Ascending aorta (tissue), 2 donors: ENCODE measurements at regions not wholly inside any gene's neighbourhood (a gene's known extent, or its start where the extent isn't known, plus 50 kb on each side); places are given as distances from the start of the nearest gene placed in this dataset.
A peak's percentile ranks its signal among the peaks of the same experiment; 100 is the strongest.

Experiments
- DNase-seq, 2 donors: peaks; one replicate each; pipeline ENCODE4 v3.0.0-alpha.2; 2019; ENCODE audit warnings: low spot score in 2 of 2
- H3K27ac ChIP-seq, 2 donors: fragments of 200-600 bp; sonication (generic); one replicate each; pipeline ENCODE4 v1.5.1; 2016 to 2017; ENCODE audit warnings: mild to moderate bottlenecking in 1 of 2
- H3K27me3 ChIP-seq: fragments of 200-600 bp; sonication (generic); one replicate; pipeline ENCODE4 v1.5.1; 2017
- H3K36me3 ChIP-seq, 2 donors: fragments of 200-600 bp; sonication (generic); one replicate each; pipeline ENCODE4 v1.5.1; 2016
- H3K4me1 ChIP-seq, 2 donors: fragments of 200-600 bp; sonication (generic); one replicate each; pipeline ENCODE4 v1.5.1; 2016 to 2017; ENCODE audit warnings: mild to moderate bottlenecking in 1 of 2
- H3K4me3 ChIP-seq, 2 donors: fragments of 200-600 bp; sonication (generic); one replicate each; pipeline ENCODE4 v1.5.1; 2016 to 2017; ENCODE audit warnings: mild to moderate bottlenecking in 1 of 2
- H3K9me3 ChIP-seq, 2 donors: fragments of 200-600 bp; sonication (generic); one replicate each; pipeline ENCODE4 v1.5.1; 2016
- intact Hi-C: fragments of 100-400 bp; cut with DNase I; formaldehyde crosslinking; loops from one replicate; pipeline ENCODE4 v1.15.1; 2023
- TF ChIP-seq, protein P1 (sequence below), 3 experiments: fragments of 200-600 bp in 2 of 3; fragments of 450-650 bp in 1 of 3; sonication (generic) in 2 of 3; IDR thresholded peaks; one replicate each; pipeline ENCODE4 v1.5.1; 2016 to 2019; ENCODE audit warnings: antibody characterized with exemption in 3 of 3, mild to moderate bottlenecking in 1 of 3, moderate library complexity in 1 of 3

DNA sequence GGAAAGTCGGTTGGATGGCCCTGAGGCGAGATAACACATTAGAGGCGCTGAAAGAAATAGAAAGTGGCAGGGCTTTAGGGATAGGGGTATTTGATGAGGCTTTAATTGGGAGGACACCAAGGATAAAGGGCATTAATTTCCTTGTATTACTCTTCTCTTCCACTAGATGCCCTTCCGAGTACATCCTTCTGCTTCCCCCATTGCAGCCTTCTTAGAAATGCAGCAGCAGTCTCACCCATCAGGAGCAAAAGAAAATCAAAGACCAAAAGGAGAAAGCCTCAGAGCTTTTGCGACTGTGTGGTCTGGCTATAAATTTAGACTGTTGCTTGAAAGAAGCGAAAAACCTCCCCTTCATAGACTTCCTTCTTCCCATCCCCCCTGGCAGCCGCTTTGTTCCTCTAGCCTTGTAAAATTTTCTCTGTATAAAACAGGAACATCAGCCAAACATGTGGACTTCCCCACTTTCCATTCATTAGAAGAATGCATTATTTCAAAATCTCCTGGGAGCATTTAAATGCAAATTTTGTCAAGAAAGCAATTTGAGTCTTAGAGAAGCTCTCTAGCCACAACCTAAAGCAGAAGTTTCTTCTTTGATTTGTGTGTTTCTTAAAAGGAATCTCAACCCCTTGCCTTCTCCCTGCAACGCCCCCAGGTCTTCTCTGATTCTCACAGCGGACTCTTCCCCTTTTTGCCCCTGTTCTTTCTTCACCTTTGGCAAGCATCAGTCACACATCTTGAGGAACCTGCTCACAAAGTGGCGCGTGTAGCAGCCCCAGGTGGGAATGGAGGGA lies 76.6 kb downstream of the NDUFS5 start:
- Histone ChIP-seq H3K4me3 (no peak overlapping the region), H3K27ac (no peak overlapping the region), H3K36me3 (no peaks in the 10 kb centered on the region), H3K9me3 (no peaks in the 10 kb centered on the region), H3K27me3 (no peaks in the 10 kb centered on the region), H3K4me1 (peaks cover 0 to 14% of the 10 kb centered on the region in 2 donors)
- DNase-seq, result no peak
- TF ChIP-seq, protein P1, sequence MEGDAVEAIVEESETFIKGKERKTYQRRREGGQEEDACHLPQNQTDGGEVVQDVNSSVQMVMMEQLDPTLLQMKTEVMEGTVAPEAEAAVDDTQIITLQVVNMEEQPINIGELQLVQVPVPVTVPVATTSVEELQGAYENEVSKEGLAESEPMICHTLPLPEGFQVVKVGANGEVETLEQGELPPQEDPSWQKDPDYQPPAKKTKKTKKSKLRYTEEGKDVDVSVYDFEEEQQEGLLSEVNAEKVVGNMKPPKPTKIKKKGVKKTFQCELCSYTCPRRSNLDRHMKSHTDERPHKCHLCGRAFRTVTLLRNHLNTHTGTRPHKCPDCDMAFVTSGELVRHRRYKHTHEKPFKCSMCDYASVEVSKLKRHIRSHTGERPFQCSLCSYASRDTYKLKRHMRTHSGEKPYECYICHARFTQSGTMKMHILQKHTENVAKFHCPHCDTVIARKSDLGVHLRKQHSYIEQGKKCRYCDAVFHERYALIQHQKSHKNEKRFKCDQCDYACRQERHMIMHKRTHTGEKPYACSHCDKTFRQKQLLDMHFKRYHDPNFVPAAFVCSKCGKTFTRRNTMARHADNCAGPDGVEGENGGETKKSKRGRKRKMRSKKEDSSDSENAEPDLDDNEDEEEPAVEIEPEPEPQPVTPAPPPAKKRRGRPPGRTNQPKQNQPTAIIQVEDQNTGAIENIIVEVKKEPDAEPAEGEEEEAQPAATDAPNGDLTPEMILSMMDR (IDR thresholded peaks at IDR 0.05), result peak; percentile 50 to 79 (median 75)
- intact Hi-C loops, result loop anchor here (5.0 kb wide), 1 partner anchor 35 kb away; no protein-coding TSS in a partner anchor

DNA sequence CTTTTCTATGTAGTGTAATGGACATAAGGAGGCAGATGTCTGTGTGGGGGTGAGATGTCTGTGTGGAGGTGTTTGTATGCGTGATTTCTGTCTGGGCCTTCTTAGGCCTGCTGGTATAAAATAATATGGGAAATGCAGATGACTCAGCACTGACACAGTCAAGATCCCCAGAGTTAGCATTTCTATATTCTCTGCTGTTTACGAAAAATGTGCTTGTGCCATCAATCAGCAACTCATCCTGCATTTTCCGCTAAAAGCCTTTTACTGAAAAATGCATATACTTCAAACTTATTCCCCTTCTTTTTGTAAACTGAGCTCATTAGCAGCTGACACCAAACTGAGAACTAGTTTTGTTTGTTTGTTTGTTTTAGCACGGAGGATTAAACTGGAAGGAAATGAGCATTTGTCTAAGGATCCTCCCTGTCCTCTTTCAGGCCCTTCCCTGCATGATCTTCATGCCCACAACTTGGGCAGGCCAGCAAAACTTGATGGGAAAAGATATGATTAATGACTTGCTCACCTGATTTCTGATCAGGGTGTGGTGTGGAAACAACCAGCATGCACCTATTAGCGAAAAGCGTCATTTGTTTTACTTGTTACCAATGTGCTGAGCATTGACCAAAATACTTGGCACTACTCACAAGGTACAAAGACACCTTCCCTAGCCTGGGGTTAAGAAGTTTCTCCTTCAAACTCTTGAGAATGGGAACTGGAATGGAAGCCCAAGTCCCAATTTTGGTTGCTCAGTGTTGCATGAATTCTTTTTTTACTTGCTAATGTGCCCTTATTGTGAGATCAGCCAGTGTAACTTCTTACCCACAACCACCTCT lies 77.4 kb downstream of the NDUFS5 start:
- no peaks in the 10 kb centered on the region for H3K36me3 ChIP-seq
- H3K27ac ChIP-seq, result peak overlapping the region; percentile 14 to 95
- TF ChIP-seq, protein P1 (IDR thresholded peaks at IDR 0.05), result no peak
- H3K27me3 ChIP-seq, result no peaks in the 10 kb centered on the region
- no peak overlapping the region for H3K4me3 ChIP-seq
- H3K4me1 ChIP-seq, result peaks cover 0 to 20% of the 10 kb centered on the region in 2 donors
- H3K9me3 ChIP-seq, result no peaks in the 10 kb centered on the region
- intact Hi-C loops, result loop anchor here (2.0 to 5.0 kb wide), 2 partner anchors 34 to 155 kb away; no protein-coding TSS in a partner anchor
- no peak for DNase-seq

DNA sequence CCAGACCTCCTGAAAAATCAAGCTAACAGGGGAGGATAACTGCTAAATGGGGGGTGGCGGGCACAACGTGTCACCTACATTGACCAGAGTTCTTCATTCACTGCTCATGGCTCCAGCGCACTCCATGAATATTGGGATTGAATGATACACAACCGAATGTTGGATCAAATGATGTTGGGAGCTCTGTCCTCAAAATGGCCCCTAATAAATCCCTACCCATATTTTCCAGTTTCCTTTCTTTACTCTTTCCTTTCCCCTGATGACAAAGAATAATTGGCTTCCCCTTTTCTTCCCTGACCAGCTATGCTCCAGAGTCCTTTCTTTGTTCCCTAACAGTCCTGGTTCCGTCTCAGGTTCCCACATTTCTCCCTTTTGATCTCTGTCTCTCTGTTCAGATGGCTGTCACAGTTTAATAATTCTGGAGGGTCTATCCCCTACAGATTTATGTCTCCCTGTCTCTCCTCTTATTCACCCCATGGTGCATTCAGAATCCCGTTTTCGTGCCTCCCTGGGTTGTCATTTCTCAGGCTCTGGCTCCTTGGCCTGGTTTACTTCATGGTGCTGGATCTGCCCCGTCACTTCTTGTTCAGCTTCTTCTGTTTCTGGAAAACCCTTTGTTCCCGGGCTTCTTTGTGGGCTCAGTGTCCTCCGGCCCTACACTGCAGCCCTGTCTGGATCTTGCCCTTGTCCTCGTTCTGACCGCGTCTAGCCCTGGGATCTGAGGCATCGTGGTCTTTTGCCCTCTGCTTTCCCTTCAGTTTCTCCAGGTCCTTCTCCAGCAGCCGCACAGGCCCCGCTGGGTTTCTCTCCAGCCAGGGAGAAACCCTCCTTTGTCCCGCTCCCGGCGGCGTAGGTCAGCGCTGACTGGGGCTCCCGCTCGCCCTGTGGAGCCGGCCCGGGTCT lies 78.3 kb downstream of the NDUFS5 start:
- Histone ChIP-seq H3K36me3 (no peaks in the 10 kb centered on the region), H3K9me3 (no peaks in the 10 kb centered on the region), H3K27ac (peak overlapping the region; percentile 86 to 95), H3K4me1 (peaks cover 3 to 29% of the 10 kb centered on the region in 2 donors), H3K27me3 (no peaks in the 10 kb centered on the region), H3K4me3 (peak overlapping the region; percentile 70 to 95)
- DNase-seq, result no peak
- TF ChIP-seq, protein P1 (IDR thresholded peaks at IDR 0.05), result no peak
- intact Hi-C loops, result loop anchor here (2.0 to 5.0 kb wide), 2 partner anchors 33 to 154 kb away; no protein-coding TSS in a partner anchor

DNA sequence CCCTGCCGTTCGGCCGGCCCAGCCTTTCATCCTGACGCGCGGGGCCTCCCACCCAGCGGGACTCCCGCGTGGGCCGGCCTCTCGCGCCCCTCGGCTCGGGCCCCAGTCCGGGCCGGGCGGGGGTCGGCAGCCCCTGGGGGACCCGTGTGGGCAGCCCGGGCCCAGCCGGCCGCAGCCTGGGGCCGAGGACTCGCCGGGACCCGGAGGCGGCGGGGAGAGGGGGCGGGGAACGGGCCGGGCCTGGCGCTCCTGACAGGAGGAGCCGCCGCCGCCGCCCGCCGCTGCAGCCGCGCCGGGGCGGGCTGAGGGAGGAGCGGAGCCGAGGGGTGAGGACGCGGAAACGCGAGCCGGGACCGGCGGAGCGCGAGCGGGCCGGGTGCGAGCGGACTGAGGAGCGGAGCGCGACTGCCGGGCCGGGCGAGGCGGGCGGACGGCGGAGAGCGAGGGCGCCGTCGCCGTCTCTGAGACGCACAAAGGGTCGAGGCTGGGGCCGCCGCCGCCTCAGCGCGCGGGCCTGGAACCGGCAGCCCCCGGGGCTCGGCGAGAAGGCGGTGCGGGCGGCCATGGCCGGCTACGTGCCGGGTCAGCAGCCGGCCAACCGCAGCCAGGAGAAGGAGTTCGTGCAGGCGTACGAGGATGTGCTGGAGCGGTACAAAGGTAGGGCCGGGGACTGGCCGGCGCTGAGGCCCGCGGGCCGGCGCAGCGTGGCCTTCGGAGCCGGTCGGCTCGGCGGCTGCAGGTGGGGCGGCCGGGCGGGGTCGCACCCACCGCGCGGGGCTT lies 79.1 kb downstream of the NDUFS5 start:
- H3K27ac ChIP-seq, result peak overlapping the region; percentile 86 to 95
- H3K9me3 ChIP-seq, result no peaks in the 10 kb centered on the region
- no peaks in the 10 kb centered on the region for H3K27me3 ChIP-seq
- H3K4me3 ChIP-seq, result peak overlapping the region; percentile 70 to 95
- H3K4me1 ChIP-seq, result peaks cover 3 to 37% of the 10 kb centered on the region in 2 donors
- no peaks in the 10 kb centered on the region for H3K36me3 ChIP-seq
- TF ChIP-seq, protein P1 (IDR thresholded peaks at IDR 0.05), result no peak
- intact Hi-C loops, result loop anchor here (2.0 kb wide), 1 partner anchor 154 kb away; no protein-coding TSS in a partner anchor
- peak in 1 of 2 donors; percentile 84 for DNase-seq
